H7 (cell line): ENCODE measurements at regions not wholly inside any gene's neighbourhood (a gene's known extent, or its start where the extent isn't known, plus 50 kb on each side); places are given as distances from the start of the nearest gene placed in this dataset.
"Not testable (repeated sequence)": the region's sequence is repeated elsewhere in the genome, so short reads cannot be mapped to it uniquely, and the experiment has no call there.

ENCODE experiments used
- DNase-seq: peaks from one replicate; pipeline ENCODE4 v3.0.0; 2012
- H3K27me3 ChIP-seq: 2 replicates; pipeline ENCODE4 v1.6.0; 2011; ENCODE audit warnings: mild to moderate bottlenecking, low read length; ENCODE audit not compliant: control insufficient read depth, insufficient read depth
- H3K36me3 ChIP-seq: replicated peaks from 2 replicates; pipeline ENCODE4 v1.5.1; 2011; ENCODE audit warnings: low read length; ENCODE audit not compliant: control insufficient read depth, insufficient read depth
- H3K4me3 ChIP-seq: 2 replicates; pipeline ENCODE4 v1.5.1; 2011; ENCODE audit warnings: low read depth, mild to moderate bottlenecking, control low read depth, low read length, moderate library complexity; ENCODE audit not compliant: insufficient read depth

- no peak overlapping the region for H3K4me3 ChIP-seq
- no peak for DNase-seq
- no peaks in the 10 kb centered on the region for H3K36me3 ChIP-seq
Observed at GRCh38 chr9:106482733-106483132, 380.2 kb upstream of the ZNF462 start.

GRCh38 chr9:106486685-106487084, 376.3 kb upstream of the ZNF462 start:
- no peaks in the 10 kb centered on the region for H3K27me3 ChIP-seq
- DNase-seq = no peak
- H3K4me3 ChIP-seq = no peak overlapping the region
- H3K36me3 ChIP-seq = no peaks in the 10 kb centered on the region

More at GRCh38 chr9:106482733-106483132, 380.2 kb upstream of the ZNF462 start:
- H3K27me3 ChIP-seq = no peaks in the 10 kb centered on the region

- no peak overlapping the region for H3K4me3 ChIP-seq
- no peaks in the 10 kb centered on the region for H3K27me3 ChIP-seq
- no peak for DNase-seq
- H3K36me3 ChIP-seq = no peaks in the 10 kb centered on the region
Observed at GRCh38 chr9:106487266-106487665, 375.7 kb upstream of the ZNF462 start.

- not testable (repeated sequence) for H3K27me3 ChIP-seq, H3K4me3 ChIP-seq, H3K36me3 ChIP-seq, DNase-seq
Observed at GRCh38 chr9:106492126-106492525, 370.8 kb upstream of the ZNF462 start.

- Histone ChIP-seq H3K4me3 (no peak overlapping the region), H3K36me3 (no peaks in the 10 kb centered on the region), H3K27me3 (no peaks in the 10 kb centered on the region)
- no peak for DNase-seq
Observed at GRCh38 chr9:106500171-106500570, 362.8 kb upstream of the ZNF462 start.

- not testable (repeated sequence) for H3K36me3 ChIP-seq, DNase-seq, H3K27me3 ChIP-seq, H3K4me3 ChIP-seq
Observed at GRCh38 chr9:106501210-106501609, 361.8 kb upstream of the ZNF462 start.

- DNase-seq = no peak
- H3K27me3 ChIP-seq = no peaks in the 10 kb centered on the region
- no peaks in the 10 kb centered on the region for H3K36me3 ChIP-seq
- no peak overlapping the region for H3K4me3 ChIP-seq
Observed at GRCh38 chr9:106502930-106503329, 360.0 kb upstream of the ZNF462 start.

- H3K36me3 ChIP-seq = no peaks in the 10 kb centered on the region
- H3K27me3 ChIP-seq = no peaks in the 10 kb centered on the region
- DNase-seq = no peak
- H3K4me3 ChIP-seq = no peak overlapping the region
Observed at GRCh38 chr9:106503759-106504158, 359.2 kb upstream of the ZNF462 start.

GRCh38 chr9:106526716-106527204, 336.2 kb upstream of the ZNF462 start:
- Histone ChIP-seq H3K27me3 (no peaks in the 10 kb centered on the region), H3K36me3 (no peaks in the 10 kb centered on the region), H3K4me3 (no peak overlapping the region)
- no peak for DNase-seq

- H3K4me3 ChIP-seq = no peak overlapping the region
- DNase-seq = no peak
- H3K27me3 ChIP-seq = no peaks in the 10 kb centered on the region
- no peaks in the 10 kb centered on the region for H3K36me3 ChIP-seq
Observed at GRCh38 chr9:106528158-106528557, 334.8 kb upstream of the ZNF462 start.

GRCh38 chr9:106529616-106530015, 333.4 kb upstream of the ZNF462 start:
- no peak overlapping the region for H3K4me3 ChIP-seq
- DNase-seq = no peak
- no peaks in the 10 kb centered on the region for H3K36me3 ChIP-seq
- no peaks in the 10 kb centered on the region for H3K27me3 ChIP-seq

GRCh38 chr9:106531491-106531890, 331.5 kb upstream of the ZNF462 start:
- DNase-seq = no peak
- Histone ChIP-seq H3K4me3 (no peak overlapping the region), H3K36me3 (no peaks in the 10 kb centered on the region), H3K27me3 (no peaks in the 10 kb centered on the region)

GRCh38 chr9:106532306-106533015, 330.5 kb upstream of the ZNF462 start:
- DNase-seq = no peak
- no peak overlapping the region for H3K4me3 ChIP-seq
- no peaks in the 10 kb centered on the region for H3K27me3 ChIP-seq
- H3K36me3 ChIP-seq = no peaks in the 10 kb centered on the region

GRCh38 chr9:106534800-106535199, 328.2 kb upstream of the ZNF462 start:
- H3K4me3 ChIP-seq = no peak overlapping the region
- no peak for DNase-seq
- H3K36me3 ChIP-seq = no peaks in the 10 kb centered on the region
- H3K27me3 ChIP-seq = no peaks in the 10 kb centered on the region

GRCh38 chr9:106535439-106535838, 327.5 kb upstream of the ZNF462 start:
- Histone ChIP-seq H3K27me3 (no peaks in the 10 kb centered on the region), H3K4me3 (no peak overlapping the region), H3K36me3 (no peaks in the 10 kb centered on the region)
- no peak for DNase-seq
